ENCODE measurements at regions not wholly inside any gene's neighbourhood (a gene's known extent, or its start where the extent isn't known, plus 50 kb on each side); places are given as distances from the start of the nearest gene placed in this dataset.

DNA sequence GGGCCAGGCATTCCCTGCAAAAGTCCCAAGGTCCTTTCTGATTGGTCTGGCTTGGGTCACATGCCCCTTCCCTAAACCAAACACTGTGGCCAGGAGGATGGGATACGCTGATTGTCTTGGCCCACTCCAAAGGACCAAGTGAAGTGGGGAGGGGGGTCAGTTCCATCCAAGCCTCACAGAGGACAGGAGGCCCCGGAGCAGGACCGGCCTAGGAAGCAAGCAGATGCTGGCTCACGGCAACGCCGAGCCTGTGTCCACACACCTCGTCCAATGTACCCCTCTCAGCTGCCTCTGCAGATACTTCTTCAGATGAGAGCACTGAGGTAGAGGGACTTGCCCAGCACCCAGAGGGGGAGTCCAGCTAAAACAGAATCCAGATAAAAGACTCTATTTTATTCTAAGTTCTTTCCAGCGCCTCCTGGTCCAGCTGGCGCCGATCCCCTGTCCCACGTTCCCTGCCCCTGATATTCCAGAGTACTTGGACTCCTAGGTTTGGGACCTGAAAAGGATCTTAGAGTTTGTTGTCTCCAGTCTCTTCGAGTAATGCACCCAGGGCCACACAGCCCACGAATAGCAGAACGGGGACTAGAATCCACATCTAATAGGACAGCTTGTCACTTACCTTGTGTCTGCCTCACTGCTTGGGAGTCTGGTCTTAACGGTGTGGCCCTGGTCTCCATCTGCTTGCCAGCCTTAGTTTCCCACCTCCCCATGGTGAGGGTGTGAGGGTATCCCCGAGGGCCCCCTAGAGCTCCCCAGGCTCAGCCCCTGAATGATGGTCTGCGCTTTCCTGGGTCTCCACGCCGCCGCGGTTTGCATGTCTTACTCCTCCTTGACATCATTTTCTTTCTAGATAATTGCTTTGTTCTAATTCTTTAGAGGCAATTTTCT lies 72.4 kb upstream of the UNC5A start:
- Mint-ChIP-seq H3K27ac (no peak overlapping the region), H3K9me3 (no peaks in the 10 kb centered on the region), H3K27me3 (peaks cover 64 to 95% of the 10 kb centered on the region in 2 donors), H3K4me1 (ENCODE audit: low read depth in 2 of 2) (peaks cover 5 to 8% of the 10 kb centered on the region in 2 donors), H3K36me3 (ENCODE audit: insufficient read depth) (peaks cover 3% of the 10 kb centered on the region), H3K4me3 (no peak overlapping the region)
- ATAC-seq (replicated peaks) (no peak), DNase-seq (no peak)

DNA sequence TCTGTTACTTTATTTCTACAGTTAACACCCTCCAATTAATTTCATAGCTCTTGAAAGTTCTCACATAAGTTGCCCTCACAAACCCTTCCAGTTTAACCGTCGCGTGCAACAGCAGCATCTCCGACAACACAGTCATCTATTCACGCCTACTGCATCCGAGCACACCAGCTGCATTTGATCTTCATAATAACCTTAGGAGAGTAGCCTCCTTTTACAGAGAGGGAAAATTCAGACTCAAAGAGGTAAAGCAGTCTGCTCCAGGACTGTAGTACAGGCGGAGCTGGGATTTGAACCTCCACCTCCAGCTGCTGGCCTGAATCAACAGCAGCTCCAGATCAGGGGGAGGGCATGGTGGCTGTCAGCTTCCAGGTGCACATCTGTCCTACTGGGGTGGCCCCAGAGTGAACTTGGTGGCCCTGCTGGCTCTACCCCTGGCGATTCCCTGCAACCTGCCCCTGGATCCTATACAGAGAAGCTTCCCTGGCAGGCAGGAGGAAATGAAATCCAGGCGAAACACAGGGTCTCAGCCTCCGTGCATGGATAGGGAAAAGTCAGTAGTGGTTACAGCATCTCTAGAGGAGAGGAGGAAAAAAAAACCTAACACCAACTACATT lies 71.6 kb upstream of the UNC5A start:
- no peaks in the 10 kb centered on the region for H3K9me3 Mint-ChIP-seq
- peaks cover 64 to 91% of the 10 kb centered on the region in 2 donors for H3K27me3 Mint-ChIP-seq
- H3K36me3 Mint-ChIP-seq (ENCODE audit: insufficient read depth): peaks cover 3% of the 10 kb centered on the region
- H3K4me1 Mint-ChIP-seq (ENCODE audit: low read depth in 2 of 2): peaks cover 5 to 9% of the 10 kb centered on the region in 2 donors
- no peak overlapping the region for H3K4me3 Mint-ChIP-seq
- no peak overlapping the region for H3K27ac Mint-ChIP-seq
- no peak for ATAC-seq (replicated peaks)
- DNase-seq: no peak

DNA sequence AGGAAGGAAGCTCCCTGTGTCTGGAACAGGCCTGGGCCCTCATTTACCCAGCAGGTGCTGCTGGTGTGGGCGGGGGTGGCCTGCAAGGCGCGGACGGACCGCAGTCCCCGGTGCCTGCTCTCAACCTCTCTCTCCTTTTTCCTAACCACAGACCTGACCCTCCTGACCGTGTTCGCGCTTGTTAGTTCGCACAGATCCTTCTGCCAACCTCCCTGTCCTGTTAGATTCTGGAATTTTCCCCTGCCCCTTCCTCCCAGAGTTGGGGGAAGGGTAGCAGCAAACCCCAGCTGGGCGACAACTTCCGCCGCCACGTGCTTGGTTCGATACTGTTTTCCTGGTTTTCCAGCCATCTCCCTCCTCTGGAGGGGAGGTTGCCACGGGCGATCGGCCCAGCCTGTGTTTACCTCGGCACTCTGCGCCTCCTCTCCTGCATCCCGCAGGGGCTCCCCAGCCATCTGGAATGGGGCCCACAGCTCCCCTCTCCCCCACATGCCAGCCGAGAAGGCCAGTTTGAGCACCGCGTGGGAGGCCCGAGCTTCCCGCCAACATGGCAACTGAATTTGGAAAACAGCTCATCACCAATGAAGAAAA lies 70.8 kb upstream of the UNC5A start:
- H3K27ac Mint-ChIP-seq: no peak overlapping the region
- no peak overlapping the region for H3K4me3 Mint-ChIP-seq
- H3K36me3 Mint-ChIP-seq (ENCODE audit: insufficient read depth): peaks cover 3% of the 10 kb centered on the region
- peaks cover 5 to 11% of the 10 kb centered on the region in 2 donors for H3K4me1 Mint-ChIP-seq (ENCODE audit: low read depth in 2 of 2)
- H3K9me3 Mint-ChIP-seq: no peaks in the 10 kb centered on the region
- DNase-seq (no peak), ATAC-seq (replicated peaks) (no peak)
- peaks cover 73 to 93% of the 10 kb centered on the region in 2 donors for H3K27me3 Mint-ChIP-seq

DNA sequence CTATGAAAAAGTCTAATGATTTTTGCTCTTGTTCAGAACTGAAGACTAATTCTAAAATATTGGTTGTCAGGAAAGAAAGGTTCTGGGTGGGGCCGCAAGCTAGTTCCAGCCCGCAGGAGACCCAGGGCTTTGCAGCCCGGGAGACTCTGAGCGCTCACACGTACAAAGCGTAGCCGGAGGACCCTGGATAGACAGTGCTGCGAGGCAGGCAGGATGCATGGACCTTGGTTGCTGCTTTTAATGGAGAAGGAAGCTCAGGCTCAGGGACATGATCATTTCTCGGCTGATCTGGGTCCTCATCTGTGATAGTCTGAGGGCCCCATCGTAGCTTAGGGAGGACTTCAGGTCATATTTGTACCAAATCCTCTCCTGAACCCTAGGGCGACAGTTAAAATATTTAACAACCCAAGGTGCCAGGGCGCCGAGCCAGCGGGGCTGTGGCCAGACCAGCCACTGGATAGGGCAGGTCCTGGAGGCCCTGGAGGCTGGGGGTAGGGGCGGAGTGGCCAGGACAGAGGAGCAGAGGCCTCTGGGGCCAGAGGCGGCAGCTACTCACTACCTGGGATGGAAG lies 70.1 kb upstream of the UNC5A start:
- Mint-ChIP-seq H3K36me3 (ENCODE audit: insufficient read depth) (peaks cover 2% of the 10 kb centered on the region), H3K27ac (no peak overlapping the region), H3K4me3 (no peak overlapping the region), H3K27me3 (peaks cover 74 to 93% of the 10 kb centered on the region in 2 donors), H3K4me1 (ENCODE audit: low read depth in 2 of 2) (peaks cover 5 to 11% of the 10 kb centered on the region in 2 donors), H3K9me3 (no peaks in the 10 kb centered on the region)
- DNase-seq: no peak
- no peak for ATAC-seq (replicated peaks)

DNA sequence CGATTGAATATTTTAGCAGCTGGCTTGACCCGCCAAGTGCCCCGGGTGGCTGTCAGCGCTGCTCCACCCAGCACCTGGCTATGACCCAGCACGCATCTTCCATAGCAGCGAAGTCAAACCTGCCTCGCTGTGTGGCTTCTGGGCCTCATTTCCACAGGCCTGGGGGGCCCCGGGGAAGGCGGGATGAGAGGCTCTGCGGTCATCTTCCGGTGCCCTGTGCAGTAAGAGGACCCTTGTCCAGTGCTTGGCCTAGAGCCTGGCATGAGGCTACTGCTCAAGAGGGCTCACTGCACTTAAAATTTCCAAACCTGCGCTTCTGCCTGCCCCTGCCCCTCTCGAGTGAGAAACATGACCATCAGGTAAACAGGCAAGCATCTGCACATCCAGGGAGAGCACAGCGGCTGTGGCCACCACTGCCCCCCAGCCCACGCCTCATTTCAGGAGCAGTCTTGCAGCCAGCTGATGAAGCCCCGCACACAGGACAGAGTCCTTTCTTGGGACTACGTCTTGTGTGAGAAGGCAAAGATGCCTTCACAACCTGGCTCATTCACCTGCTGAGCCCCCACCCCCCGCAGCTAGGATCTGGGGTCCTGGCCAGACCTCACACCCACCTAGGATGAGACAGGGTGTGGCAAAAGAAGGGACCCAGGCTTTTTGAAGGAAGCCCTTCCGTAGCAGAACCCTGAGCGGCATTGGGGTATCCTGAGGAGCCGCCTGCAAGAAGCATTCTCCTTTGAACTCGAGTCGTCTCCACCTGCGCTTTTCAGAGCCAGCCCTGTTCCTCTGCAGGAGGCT lies 69.5 kb upstream of the UNC5A start:
- peaks cover 8 to 15% of the 10 kb centered on the region in 2 donors for H3K4me1 Mint-ChIP-seq (ENCODE audit: low read depth in 2 of 2)
- ATAC-seq (replicated peaks) (no peak), DNase-seq (no peak)
- H3K9me3 Mint-ChIP-seq: no peaks in the 10 kb centered on the region
- H3K36me3 Mint-ChIP-seq (ENCODE audit: insufficient read depth): no peaks in the 10 kb centered on the region
- peaks cover 74 to 93% of the 10 kb centered on the region in 2 donors for H3K27me3 Mint-ChIP-seq
- no peak overlapping the region for H3K4me3 Mint-ChIP-seq
- H3K27ac Mint-ChIP-seq: no peak overlapping the region

DNA sequence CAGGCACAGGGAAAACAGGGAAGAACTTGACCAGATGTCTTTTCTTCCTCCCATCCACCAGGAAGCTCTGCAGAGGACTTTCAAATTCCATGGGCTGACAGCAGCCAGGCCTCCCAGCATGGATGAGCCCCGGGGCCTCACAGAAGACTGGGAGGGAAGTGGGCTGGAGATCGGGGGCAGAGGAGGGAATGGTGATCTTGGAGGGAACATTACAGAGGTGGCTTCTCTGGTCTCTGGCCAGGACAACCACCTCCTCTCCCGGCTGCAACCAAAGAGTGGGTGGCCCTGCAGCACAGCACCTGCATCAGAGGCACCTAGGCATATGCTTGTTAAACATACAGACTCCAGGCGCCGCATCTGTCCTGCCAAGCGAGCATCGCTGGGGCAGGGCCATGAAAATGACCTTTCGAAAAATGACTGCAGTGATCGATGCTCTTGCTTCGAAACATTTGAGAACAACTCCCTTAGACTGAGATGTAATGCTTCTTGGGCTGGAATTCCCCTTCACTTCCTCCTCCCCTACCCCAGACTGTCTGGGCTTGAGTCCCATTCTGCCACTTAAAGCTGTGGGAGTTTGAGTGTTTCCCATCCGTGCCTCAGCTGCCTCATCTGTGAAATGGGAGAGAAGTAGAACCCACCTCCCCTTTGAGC lies 68.7 kb upstream of the UNC5A start:
- peaks cover 73 to 91% of the 10 kb centered on the region in 2 donors for H3K27me3 Mint-ChIP-seq
- H3K9me3 Mint-ChIP-seq: no peaks in the 10 kb centered on the region
- H3K4me1 Mint-ChIP-seq (ENCODE audit: low read depth in 2 of 2): peaks cover 11 to 20% of the 10 kb centered on the region in 2 donors
- ATAC-seq (replicated peaks) (peak; percentile 32), DNase-seq (no peak)
- H3K27ac Mint-ChIP-seq: no peak overlapping the region
- H3K36me3 Mint-ChIP-seq (ENCODE audit: insufficient read depth): no peaks in the 10 kb centered on the region
- no peak overlapping the region for H3K4me3 Mint-ChIP-seq

DNA sequence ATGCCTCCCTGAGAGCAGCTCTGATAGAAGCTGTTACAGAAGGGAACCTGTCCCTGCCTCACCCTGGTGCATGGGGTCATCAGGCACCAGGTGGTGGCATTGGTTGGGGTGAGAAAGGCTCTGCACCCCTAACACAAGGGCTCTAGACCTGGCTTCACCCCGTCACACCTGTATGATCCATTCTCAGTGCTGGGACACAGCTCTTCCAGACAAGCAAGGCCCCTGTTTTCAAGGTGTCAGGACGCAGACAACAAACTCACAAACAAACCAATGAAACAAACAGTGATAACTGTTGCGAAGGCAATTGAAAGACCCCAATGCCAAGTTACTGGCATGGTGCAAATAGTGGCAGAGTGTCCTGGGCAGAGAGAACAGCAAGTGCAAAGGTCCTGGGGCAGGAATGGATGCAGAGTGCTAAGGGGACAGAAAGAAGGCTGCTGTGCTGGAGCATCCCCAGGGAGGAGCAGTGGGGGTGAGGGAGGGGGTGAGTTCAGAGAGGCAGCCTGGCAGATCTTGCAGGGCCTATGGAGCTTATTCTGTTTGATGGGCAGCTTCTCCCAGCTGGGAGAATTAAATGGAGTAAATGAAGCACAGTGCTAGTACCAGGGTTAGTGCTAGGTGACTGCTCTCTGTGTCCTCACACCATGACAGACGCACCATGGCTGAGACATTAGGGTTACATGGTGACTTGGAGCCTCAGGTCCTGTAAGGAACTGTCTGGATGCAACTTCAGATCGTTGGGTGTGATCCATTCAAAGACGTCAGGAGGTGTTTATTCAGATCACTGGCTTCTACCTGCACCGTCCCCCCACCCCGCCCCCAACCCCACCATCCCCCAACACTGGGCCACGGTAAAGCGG lies 67.9 kb upstream of the UNC5A start:
- H3K27me3 Mint-ChIP-seq: peaks cover 72 to 89% of the 10 kb centered on the region in 2 donors
- no peak overlapping the region for H3K27ac Mint-ChIP-seq
- no peak for ATAC-seq (replicated peaks)
- peaks cover 11 to 20% of the 10 kb centered on the region in 2 donors for H3K4me1 Mint-ChIP-seq (ENCODE audit: low read depth in 2 of 2)
- no peaks in the 10 kb centered on the region for H3K36me3 Mint-ChIP-seq (ENCODE audit: insufficient read depth)
- no peak for DNase-seq
- H3K9me3 Mint-ChIP-seq: no peaks in the 10 kb centered on the region
- no peak overlapping the region for H3K4me3 Mint-ChIP-seq

DNA sequence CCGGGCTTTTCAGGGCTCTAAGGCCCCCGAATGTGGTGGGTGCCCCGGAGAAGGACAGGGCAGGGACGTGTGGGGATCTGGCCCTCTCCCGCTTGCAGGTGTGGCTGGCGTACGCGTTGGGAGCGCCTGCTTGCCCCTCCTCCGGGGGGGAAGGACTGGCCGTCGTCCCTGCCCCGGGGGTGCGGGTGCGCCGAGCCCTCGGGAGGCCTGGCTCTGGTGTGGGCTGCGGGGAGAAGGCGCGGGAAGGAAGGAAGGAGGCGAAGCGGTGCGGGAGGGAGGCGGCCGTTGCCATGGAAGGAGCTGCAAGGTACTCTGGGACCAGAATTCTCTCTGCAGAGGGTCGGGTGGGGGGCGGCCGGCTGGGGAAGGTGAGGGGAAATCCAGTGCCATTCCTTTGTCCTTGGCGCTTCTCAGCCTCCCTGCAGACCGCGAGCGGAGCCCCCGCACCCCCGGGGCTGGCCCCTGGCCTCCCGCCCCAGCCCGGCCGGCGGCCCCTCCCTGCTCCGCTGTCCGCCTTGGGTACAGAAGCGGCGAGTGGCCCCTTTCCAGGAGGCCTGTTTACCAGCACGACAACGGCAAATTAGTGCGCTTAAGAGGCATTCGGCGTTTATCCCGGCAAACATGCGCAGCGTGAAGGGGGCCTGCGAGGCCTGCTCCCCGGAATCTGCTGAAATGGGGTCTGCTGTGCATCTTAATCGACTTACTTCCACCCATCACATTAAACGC lies 67.1 kb upstream of the UNC5A start:
- ATAC-seq (replicated peaks): no peak

DNA sequence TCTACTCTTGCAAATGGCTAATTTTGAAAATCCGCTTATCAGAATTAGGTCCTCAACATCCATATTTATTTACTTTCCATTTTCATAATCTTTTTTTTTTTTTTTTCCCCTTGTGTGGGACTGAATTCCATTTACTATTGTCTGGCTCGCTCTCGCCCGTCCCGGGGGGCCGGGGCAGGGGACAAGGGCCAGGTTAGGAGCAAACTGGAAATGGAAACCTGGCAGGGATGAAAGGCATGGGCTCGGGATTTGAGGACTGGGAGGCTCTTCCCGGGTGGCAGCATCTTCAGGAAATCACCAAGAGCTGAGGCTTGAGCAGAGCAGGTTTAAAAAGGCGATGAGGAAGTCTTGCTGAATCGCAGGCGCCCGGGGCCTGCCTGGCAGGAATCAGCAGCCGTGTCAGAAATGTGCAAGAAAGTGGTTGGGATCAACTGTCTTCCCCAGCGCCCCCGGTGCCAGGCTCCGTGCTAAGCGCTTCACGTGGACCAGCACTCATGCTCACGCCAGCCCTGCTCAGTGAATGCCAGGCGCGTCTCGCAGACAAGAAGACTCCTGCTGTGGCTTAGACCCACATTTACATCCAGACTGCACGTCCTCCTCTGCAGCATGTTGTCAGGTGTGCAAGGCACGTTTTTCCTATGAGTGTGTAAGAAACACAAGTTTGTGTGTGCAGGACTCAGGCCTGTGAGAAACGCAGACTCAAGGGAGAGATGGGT lies 66.3 kb upstream of the UNC5A start:
- Mint-ChIP-seq H3K36me3 (ENCODE audit: insufficient read depth) (no peaks in the 10 kb centered on the region), H3K4me1 (ENCODE audit: low read depth in 2 of 2) (peaks cover 11 to 20% of the 10 kb centered on the region in 2 donors), H3K27me3 (peaks cover 68 to 89% of the 10 kb centered on the region in 2 donors), H3K4me3 (no peak overlapping the region), H3K9me3 (no peaks in the 10 kb centered on the region), H3K27ac (no peak overlapping the region)
- ATAC-seq (replicated peaks) (no peak), DNase-seq (no peak)

More for the DNA sequence above, 67.1 kb upstream of the UNC5A start:
- Mint-ChIP-seq H3K4me1 (ENCODE audit: low read depth in 2 of 2) (peaks cover 11 to 20% of the 10 kb centered on the region in 2 donors), H3K36me3 (ENCODE audit: insufficient read depth) (no peaks in the 10 kb centered on the region), H3K27me3 (peaks cover 74 to 92% of the 10 kb centered on the region in 2 donors), H3K4me3 (no peak overlapping the region), H3K27ac (no peak overlapping the region), H3K9me3 (no peaks in the 10 kb centered on the region)
- DNase-seq: no peak

DNA sequence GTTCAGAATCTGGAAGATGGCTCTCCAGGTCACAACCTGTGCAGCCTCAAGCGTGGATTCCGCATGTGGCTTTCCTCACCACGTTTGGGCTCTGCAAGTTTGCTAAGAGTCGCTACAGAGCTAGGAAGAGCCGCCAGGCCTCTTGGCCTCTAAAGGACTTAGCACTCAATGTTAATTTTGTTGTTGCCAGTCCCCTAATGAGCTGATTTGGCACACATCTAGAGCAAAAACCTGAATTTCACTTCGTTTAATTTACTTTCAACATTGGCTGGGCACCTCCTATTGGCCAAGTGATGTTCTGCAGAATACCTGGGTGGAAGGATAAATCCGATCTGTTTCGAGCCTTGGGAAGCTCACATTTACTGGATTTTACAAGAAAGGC lies 65.8 kb upstream of the UNC5A start:
- Mint-ChIP-seq H3K36me3 (ENCODE audit: insufficient read depth) (no peaks in the 10 kb centered on the region), H3K9me3 (no peaks in the 10 kb centered on the region), H3K27ac (no peak overlapping the region), H3K27me3 (peaks cover 63 to 89% of the 10 kb centered on the region in 2 donors), H3K4me1 (ENCODE audit: low read depth in 2 of 2) (peaks cover 7 to 20% of the 10 kb centered on the region in 2 donors), H3K4me3 (no peak overlapping the region)
- no peak for DNase-seq
- no peak for ATAC-seq (replicated peaks)

DNA sequence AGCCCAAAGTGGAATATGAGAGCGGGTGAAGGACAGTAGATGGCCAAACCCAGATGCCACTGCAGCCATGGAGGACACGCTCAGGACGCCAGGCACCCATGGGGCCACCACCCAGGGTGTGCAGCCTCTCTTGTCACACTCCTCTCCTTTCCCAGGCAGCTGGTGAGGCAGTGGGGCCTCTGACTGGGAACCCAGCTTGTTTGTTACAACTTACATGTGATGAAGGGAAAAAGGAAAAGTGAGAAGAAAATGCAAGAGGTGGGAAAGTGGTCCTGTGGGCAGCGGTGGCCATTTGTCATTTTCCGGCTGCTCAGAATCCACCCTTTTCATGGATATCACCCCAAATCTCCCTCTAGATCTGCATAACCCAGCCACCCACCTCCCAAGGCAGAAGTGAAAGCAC lies 62.7 kb upstream of the UNC5A start:
- no peak for ATAC-seq (replicated peaks)
- Mint-ChIP-seq H3K27me3 (peaks cover 70 to 89% of the 10 kb centered on the region in 2 donors), H3K4me1 (ENCODE audit: low read depth in 2 of 2) (peaks cover 6 to 13% of the 10 kb centered on the region in 2 donors), H3K4me3 (no peak overlapping the region), H3K36me3 (ENCODE audit: insufficient read depth) (no peaks in the 10 kb centered on the region), H3K9me3 (no peaks in the 10 kb centered on the region), H3K27ac (no peak overlapping the region)
- DNase-seq: no peak
